ENCODE measurements at regions not wholly inside any gene's neighbourhood (a gene's known extent, or its start where the extent isn't known, plus 50 kb on each side); places are given as distances from the start of the nearest gene placed in this dataset.

GRCh38 chr18:25409971-25410370, 58.0 kb upstream of the ZNF521 start:
- TF ChIP-seq CTCF (IDR thresholded peaks at IDR 0.05 in 2 of 3, conservative IDR thresholded peaks at IDR 0.05 in 1 of 3; ENCODE audit: borderline replicate concordance in 1 of 3, insufficient read depth in 1 of 3, low read depth in 2 of 3, low read length in 2 of 3) (no peak), REST (IDR thresholded peaks at IDR 0.05; ENCODE audit: low read depth) (no peak), SP1 (IDR thresholded peaks at IDR 0.05; ENCODE audit: low read depth) (no peak), SIN3A (IDR thresholded peaks at IDR 0.05; ENCODE audit: low read depth) (no peak)

Data from HCT116 (cell line).